RWPE1 (cell line): ENCODE measurements at regions not wholly inside any gene's neighbourhood (a gene's known extent, or its start where the extent isn't known, plus 50 kb on each side); places are given as distances from the start of the nearest gene placed in this dataset.

ENCODE experiments used
- CTCF ChIA-PET: fragments of 350-600 bp; sonication (Branson Sonifier 250); formaldehyde crosslinking; extraction: SDS; loops from one replicate; lab custom pipeline; 2021; lab: Yijun Ruan, JAX
- POLR2A ChIA-PET: fragments of 400-600 bp; formaldehyde crosslinking; extraction: SDS; loops from one replicate; lab custom pipeline; 2020; ENCODE audit warnings: antibody characterized with exemption; ENCODE audit not compliant: low non-redundant PET; lab: Yijun Ruan, JAX
- DNase-seq: peaks from one replicate; pipeline ENCODE4 v3.0.0; 2012; ENCODE audit warnings: low spot score
- H3K27ac ChIP-seq: fragments of 450-650 bp; 2 replicates; pipeline ENCODE4 v1.5.1; 2017
- CTCF ChIP-seq: fragments of 450-650 bp; conservative IDR thresholded peaks from 2 replicates; pipeline ENCODE4 v1.5.1; 2017; ENCODE audit warnings: low read depth, mild to moderate bottlenecking

- ChIA-PET CTCF (no interaction called here), POLR2A (no interaction called here)
- no peak for DNase-seq
- no peak overlapping the region for H3K27ac ChIP-seq
- TF ChIP-seq CTCF, result no peak
Measured at GRCh38 chr12:66952668-66953067, 273.8 kb upstream of the GRIP1 start.

- no peak for TF ChIP-seq CTCF
- DNase-seq, result no peak
- no peak overlapping the region for H3K27ac ChIP-seq
- CTCF ChIA-PET, result interaction anchor here (0.5 kb wide), 1 partner anchor 177 kb away, joined by 3 read pairs; no protein-coding TSS in a partner anchor
- POLR2A ChIA-PET, result no interaction called here
Measured at GRCh38 chr12:66956300-66956699, 277.4 kb upstream of the GRIP1 start.

GRCh38 chr12:66959276-66959675 is 280.4 kb upstream of the GRIP1 start:
- ChIA-PET CTCF (no interaction called here), POLR2A (no interaction called here)
- H3K27ac ChIP-seq, result no peak overlapping the region
- peak; percentile 13 for DNase-seq
- no peak for TF ChIP-seq CTCF

GRCh38 chr12:66960006-66960405 is 281.1 kb upstream of the GRIP1 start:
- CTCF ChIA-PET, result no interaction called here
- TF ChIP-seq CTCF, result no peak
- DNase-seq, result no peak

GRCh38 chr12:66960704-66961690 is 282.1 kb upstream of the GRIP1 start:
- peak; percentile 25 for DNase-seq
- POLR2A ChIA-PET, result interaction anchor here (0.7 kb wide), 1 partner anchor 188 kb away, joined by 5 read pairs; no protein-coding TSS in a partner anchor
- TF ChIP-seq CTCF, result no peak
- CTCF ChIA-PET, result interaction anchor here (0.7 to 0.8 kb wide), 2 partner anchors 302 to 1359 kb away, joined by 5 to 6 read pairs; no protein-coding TSS in a partner anchor
- H3K27ac ChIP-seq, result no peak overlapping the region

More at GRCh38 chr12:66960006-66960405, 281.1 kb upstream of the GRIP1 start:
- no peak overlapping the region for H3K27ac ChIP-seq
- POLR2A ChIA-PET, result no interaction called here

GRCh38 chr12:66962290-66962689 is 283.4 kb upstream of the GRIP1 start:
- CTCF ChIA-PET, result interaction anchor here (0.7 kb wide), 1 partner anchor 1360 kb away, joined by 5 read pairs; no protein-coding TSS in a partner anchor
- POLR2A ChIA-PET, result no interaction called here
- no peak for TF ChIP-seq CTCF
- DNase-seq, result no peak
- H3K27ac ChIP-seq, result no peak overlapping the region
